ENCODE measurements at regions not wholly inside any gene's neighbourhood (a gene's known extent, or its start where the extent isn't known, plus 50 kb on each side); places are given as distances from the start of the nearest gene placed in this dataset.

DNA sequence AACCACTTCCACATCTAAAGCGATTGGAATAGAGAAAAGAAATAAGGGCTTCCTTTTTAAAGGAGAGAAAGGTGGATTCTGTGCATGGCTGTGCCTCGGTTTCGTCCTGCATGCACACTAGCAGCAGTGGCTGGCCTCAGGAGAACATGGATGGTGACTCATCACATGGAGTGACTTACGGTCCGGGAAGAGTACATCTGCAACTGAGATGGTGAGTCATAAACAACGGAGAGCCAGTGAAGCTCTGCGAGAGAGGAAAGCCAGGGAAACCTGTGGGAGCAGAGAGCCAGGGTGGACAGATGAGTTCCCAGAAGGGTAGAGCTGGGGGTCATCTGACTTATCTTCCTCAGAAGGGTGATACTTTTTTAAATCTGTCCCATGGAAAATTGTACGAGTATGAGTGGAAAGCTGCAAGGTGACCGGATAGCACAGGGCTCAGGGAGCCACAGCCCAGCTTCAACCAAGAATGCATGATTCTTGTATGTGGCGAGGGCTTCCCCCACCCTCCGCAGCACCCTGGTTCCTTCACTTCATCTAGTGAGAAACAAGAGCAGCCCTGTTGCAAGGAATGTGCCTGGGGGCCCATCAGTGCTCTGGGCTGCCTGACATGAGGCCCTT, 259.1 kb downstream of the KLF6 start:
- intact Hi-C loops (cut with DNase I; ENCODE audit: low total_unique reads), result no loop called here
- Histone ChIP-seq H3K9me3 (no peaks in the 10 kb centered on the region), H3K27me3 (no peaks in the 10 kb centered on the region), H3K27ac (no peak overlapping the region), H3K36me3 (ENCODE audit: low read depth, missing control alignments) (no peaks in the 10 kb centered on the region), H3K4me1 (no peaks in the 10 kb centered on the region), H3K4me3 (no peak overlapping the region)
- TF ChIP-seq, protein P1, sequence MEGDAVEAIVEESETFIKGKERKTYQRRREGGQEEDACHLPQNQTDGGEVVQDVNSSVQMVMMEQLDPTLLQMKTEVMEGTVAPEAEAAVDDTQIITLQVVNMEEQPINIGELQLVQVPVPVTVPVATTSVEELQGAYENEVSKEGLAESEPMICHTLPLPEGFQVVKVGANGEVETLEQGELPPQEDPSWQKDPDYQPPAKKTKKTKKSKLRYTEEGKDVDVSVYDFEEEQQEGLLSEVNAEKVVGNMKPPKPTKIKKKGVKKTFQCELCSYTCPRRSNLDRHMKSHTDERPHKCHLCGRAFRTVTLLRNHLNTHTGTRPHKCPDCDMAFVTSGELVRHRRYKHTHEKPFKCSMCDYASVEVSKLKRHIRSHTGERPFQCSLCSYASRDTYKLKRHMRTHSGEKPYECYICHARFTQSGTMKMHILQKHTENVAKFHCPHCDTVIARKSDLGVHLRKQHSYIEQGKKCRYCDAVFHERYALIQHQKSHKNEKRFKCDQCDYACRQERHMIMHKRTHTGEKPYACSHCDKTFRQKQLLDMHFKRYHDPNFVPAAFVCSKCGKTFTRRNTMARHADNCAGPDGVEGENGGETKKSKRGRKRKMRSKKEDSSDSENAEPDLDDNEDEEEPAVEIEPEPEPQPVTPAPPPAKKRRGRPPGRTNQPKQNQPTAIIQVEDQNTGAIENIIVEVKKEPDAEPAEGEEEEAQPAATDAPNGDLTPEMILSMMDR (IDR thresholded peaks at IDR 0.05), result no peak
- no peak for TF ChIP-seq POLR2A (IDR thresholded peaks at IDR 0.05)
- DNase-seq, result no peak
- WGBS, 2 donors, result 80 to 87% methylated on average over 9 to 11 of the region's 11 CpGs

DNA sequence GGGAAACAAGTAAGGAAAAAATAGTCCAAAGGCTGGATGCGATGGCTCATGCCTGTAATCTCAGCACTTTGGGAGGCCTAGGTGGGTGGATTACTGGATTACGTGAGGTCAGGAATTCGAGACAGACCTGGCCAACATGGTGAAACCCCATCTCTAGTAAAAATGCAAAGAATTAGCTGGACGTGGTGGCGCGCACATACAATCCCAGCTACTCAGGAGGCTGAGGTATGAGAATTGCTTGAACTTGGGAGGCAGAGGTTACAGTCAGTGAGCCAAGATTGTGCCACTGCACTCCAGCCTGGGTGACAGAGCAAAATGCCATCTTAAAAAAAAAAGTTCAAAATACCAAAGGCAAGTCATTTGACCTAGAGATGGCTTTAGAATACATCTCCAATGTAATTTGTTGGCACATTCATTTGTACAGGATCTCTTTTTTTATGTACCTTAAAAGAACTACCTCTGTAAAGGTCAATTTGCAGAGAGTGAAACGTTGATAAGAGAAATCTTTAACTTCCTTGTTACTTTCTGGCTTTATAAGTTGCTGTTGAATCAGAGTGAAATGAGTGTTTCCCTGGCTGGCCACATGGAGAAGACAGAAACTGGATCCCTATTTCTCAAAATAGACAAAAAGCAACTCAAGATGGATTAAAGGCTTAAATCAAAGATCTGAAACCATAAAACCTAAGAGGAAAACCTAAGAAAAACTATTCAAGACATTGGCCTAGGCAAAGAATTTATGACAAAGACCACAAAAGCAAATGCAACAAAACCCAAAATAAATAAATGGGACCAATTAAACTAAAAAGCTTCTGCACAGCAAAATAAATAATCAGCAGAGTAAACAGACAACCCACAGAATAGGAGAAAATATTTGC, 260.7 kb downstream of the KLF6 start:
- 88 to 90% methylated on average over 7 of the region's 7 CpGs for WGBS, 2 donors
- H3K27ac ChIP-seq, result no peak overlapping the region
- no peaks in the 10 kb centered on the region for H3K27me3 ChIP-seq
- no peak for DNase-seq
- intact Hi-C loops (cut with DNase I; ENCODE audit: low total_unique reads), result no loop called here
- H3K9me3 ChIP-seq, result no peaks in the 10 kb centered on the region
- H3K4me1 ChIP-seq, result no peaks in the 10 kb centered on the region
- no peak overlapping the region for H3K4me3 ChIP-seq
- no peaks in the 10 kb centered on the region for H3K36me3 ChIP-seq (ENCODE audit: low read depth, missing control alignments)
- no peak for TF ChIP-seq POLR2A (IDR thresholded peaks at IDR 0.05)
- TF ChIP-seq, protein P1 (IDR thresholded peaks at IDR 0.05), result no peak

GRCh38 chr10:3523309-3524050, 261.5 kb downstream of the KLF6 start:
- Histone ChIP-seq H3K27ac (no peak overlapping the region), H3K4me3 (no peak overlapping the region), H3K9me3 (no peaks in the 10 kb centered on the region), H3K27me3 (no peaks in the 10 kb centered on the region), H3K36me3 (ENCODE audit: low read depth, missing control alignments) (no peaks in the 10 kb centered on the region), H3K4me1 (no peaks in the 10 kb centered on the region)
- intact Hi-C loops (cut with DNase I; ENCODE audit: low total_unique reads), result no loop called here
- DNase-seq, result no peak
- whole genome bisulfite sequencing, 2 donors, result 94 to 95% methylated on average over 13 of the region's 13 CpGs
- TF ChIP-seq POLR2A (IDR thresholded peaks at IDR 0.05), result no peak
- TF ChIP-seq, protein P1 (IDR thresholded peaks at IDR 0.05), result no peak

DNA sequence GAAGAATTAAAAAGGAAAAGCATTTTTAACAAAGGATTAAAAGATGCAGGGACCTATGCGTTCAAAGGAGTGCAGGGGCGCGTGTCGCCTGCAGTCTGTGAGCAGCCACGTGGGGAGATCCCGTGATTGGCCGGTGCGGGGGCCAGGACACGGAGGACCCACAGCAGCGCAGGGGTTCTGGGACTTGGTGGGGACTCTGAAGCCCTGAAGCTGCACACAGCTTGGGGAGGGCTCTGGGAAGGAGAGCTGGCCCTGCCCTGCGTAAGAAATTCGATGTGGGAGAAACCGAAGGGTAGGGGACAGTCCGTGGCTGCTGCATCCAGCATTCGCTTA, 268.1 kb downstream of the KLF6 start:
- Histone ChIP-seq H3K36me3 (ENCODE audit: low read depth, missing control alignments) (no peaks in the 10 kb centered on the region), H3K4me1 (no peaks in the 10 kb centered on the region), H3K4me3 (no peak overlapping the region), H3K27ac (no peak overlapping the region), H3K27me3 (no peaks in the 10 kb centered on the region), H3K9me3 (no peaks in the 10 kb centered on the region)
- no peak for DNase-seq
- TF ChIP-seq, protein P1 (IDR thresholded peaks at IDR 0.05), result no peak
- no peak for TF ChIP-seq POLR2A (IDR thresholded peaks at IDR 0.05)
- intact Hi-C loops (cut with DNase I; ENCODE audit: low total_unique reads), result no loop called here
- WGBS, 2 donors, result 92 to 93% methylated on average over 15 of the region's 15 CpGs
